Loucy (cell line): ENCODE measurements at regions not wholly inside any gene's neighbourhood (a gene's known extent, or its start where the extent isn't known, plus 50 kb on each side); places are given as distances from the start of the nearest gene placed in this dataset.

Experiments
- CTCF ChIP-seq: fragments of 200-600 bp; sonication (generic); conservative IDR thresholded peaks from 2 replicates; pipeline ENCODE4 v1.5.1; 2014; ENCODE audit warnings: mild to moderate bottlenecking, antibody characterized with exemption, low read length
- EZH2phosphoT487 ChIP-seq: fragments of 200-600 bp; IDR thresholded peaks from 2 replicates; pipeline ENCODE4 v1.6.1; 2018; ENCODE audit warnings: antibody characterized with exemption, mild to moderate bottlenecking, moderate library complexity, borderline replicate concordance

GRCh38 chr5:111928511-111928910 is 171.5 kb upstream of the NREP start:
- TF ChIP-seq CTCF: no peak
- no peak for TF ChIP-seq EZH2phosphoT487
